ENCODE measurements at regions not wholly inside any gene's neighbourhood (a gene's known extent, or its start where the extent isn't known, plus 50 kb on each side); places are given as distances from the start of the nearest gene placed in this dataset.

DNA sequence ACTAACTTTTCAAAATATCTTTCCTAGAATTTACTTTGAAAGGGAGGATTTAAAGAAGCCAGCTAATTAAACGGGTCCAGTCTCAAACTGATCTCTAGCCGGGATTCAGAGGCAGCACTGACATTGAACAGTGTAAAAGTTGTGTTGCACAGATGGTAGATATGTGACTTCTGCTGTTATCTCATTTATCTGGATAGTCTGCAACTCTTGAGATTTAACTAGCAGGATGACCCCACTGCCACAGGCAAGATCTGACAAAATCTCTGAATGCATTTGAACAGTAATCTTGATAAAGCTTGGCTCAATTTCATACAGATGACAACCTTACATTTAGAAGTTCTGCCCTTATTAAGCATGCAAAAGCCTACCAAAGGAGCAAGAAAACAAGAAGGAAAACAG lies 138.0 kb upstream of the CPNE8 start:
- Histone ChIP-seq H3F3A (replicated peaks; ENCODE audit: insufficient read depth) (no peaks in the 10 kb centered on the region), H3K4me3 (ENCODE audit: low read depth in 2 of 2, low read length in 1 of 2) (no peak overlapping the region), H3K27ac (ENCODE audit: low read depth in 2 of 2, low read length in 1 of 2) (peak overlapping the region in 1 of 2 experiments; percentile 91; a peak in 2 of 4 replicates), H3K9me2 (no peaks in the 10 kb centered on the region), H3K27me3 (ENCODE audit: insufficient read depth) (no peaks in the 10 kb centered on the region), H3K9me3 (no peaks in the 10 kb centered on the region), H3K9ac (no peak overlapping the region), H2AFZ (ENCODE audit: low read depth) (no peak overlapping the region), H3K79me2 (ENCODE audit: insufficient read depth) (no peaks in the 10 kb centered on the region), H4K20me1 (ENCODE audit: insufficient read depth) (no peaks in the 10 kb centered on the region), H3K4me1 (ENCODE audit: control insufficient read depth in 1 of 2, insufficient read depth in 2 of 2, low read depth in 1 of 2, low read length in 1 of 2) (peaks cover 0 to 15% of the 10 kb centered on the region in 2 experiments; a peak in 3 of 4 replicates), H3K36me3 (replicated peaks in 1 of 2; ENCODE audit: control insufficient read depth in 1 of 2, insufficient read depth in 2 of 2, low read length in 1 of 2) (no peaks in the 10 kb centered on the region), H3K4me2 (no peak overlapping the region)
- ChIA-PET POLR2A (interaction anchor here (1.0 to 1.9 kb wide), 2 partner anchors 31 to 137 kb away, joined by 5 to 9 read pairs; no protein-coding TSS in a partner anchor), CTCF (interaction anchor here (1.1 to 4.9 kb wide), 6 partner anchors 12 to 137 kb away, joined by 3 to 25 read pairs (median 6); no protein-coding TSS in a partner anchor)
- TF ChIP-seq NFIC (IDR thresholded peaks at IDR 0.05; ENCODE audit: borderline replicate concordance) (no peak), RCOR1 (IDR thresholded peaks at IDR 0.05; ENCODE audit: low read length) (peak; percentile 91), MXI1 (IDR thresholded peaks at IDR 0.05; ENCODE audit: low read depth, low read length) (peak; percentile 36; the same call in 1 of the 2 replicates), ELF1 (IDR thresholded peaks at IDR 0.05) (no peak), FOXJ3 (CRISPR knock-in tag; IDR thresholded peaks at IDR 0.05) (peak; percentile 65), TEAD4 (IDR thresholded peaks at IDR 0.05; ENCODE audit: borderline replicate concordance, insufficient read depth) (no peak), CHD2 (IDR thresholded peaks at IDR 0.05; ENCODE audit: low read length, partially characterized antibody) (peak; percentile 50), CTCF (IDR thresholded peaks at IDR 0.05) (no peak), GATA2 (CRISPR knock-in tag; IDR thresholded peaks at IDR 0.05) (peak; percentile 93), EP300 (IDR thresholded peaks at IDR 0.05; ENCODE audit: borderline replicate concordance in 1 of 2, low read depth in 1 of 2, low read length in 1 of 2) (peak in 1 of 2 experiments; percentile 97; a peak in 2 of 4 replicates)
- TF ChIP-seq, protein P1, sequence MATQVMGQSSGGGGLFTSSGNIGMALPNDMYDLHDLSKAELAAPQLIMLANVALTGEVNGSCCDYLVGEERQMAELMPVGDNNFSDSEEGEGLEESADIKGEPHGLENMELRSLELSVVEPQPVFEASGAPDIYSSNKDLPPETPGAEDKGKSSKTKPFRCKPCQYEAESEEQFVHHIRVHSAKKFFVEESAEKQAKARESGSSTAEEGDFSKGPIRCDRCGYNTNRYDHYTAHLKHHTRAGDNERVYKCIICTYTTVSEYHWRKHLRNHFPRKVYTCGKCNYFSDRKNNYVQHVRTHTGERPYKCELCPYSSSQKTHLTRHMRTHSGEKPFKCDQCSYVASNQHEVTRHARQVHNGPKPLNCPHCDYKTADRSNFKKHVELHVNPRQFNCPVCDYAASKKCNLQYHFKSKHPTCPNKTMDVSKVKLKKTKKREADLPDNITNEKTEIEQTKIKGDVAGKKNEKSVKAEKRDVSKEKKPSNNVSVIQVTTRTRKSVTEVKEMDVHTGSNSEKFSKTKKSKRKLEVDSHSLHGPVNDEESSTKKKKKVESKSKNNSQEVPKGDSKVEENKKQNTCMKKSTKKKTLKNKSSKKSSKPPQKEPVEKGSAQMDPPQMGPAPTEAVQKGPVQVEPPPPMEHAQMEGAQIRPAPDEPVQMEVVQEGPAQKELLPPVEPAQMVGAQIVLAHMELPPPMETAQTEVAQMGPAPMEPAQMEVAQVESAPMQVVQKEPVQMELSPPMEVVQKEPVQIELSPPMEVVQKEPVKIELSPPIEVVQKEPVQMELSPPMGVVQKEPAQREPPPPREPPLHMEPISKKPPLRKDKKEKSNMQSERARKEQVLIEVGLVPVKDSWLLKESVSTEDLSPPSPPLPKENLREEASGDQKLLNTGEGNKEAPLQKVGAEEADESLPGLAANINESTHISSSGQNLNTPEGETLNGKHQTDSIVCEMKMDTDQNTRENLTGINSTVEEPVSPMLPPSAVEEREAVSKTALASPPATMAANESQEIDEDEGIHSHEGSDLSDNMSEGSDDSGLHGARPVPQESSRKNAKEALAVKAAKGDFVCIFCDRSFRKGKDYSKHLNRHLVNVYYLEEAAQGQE (IDR thresholded peaks at IDR 0.05; ENCODE audit: low read depth, low read length), result no peak
- TF ChIP-seq, protein P2, sequence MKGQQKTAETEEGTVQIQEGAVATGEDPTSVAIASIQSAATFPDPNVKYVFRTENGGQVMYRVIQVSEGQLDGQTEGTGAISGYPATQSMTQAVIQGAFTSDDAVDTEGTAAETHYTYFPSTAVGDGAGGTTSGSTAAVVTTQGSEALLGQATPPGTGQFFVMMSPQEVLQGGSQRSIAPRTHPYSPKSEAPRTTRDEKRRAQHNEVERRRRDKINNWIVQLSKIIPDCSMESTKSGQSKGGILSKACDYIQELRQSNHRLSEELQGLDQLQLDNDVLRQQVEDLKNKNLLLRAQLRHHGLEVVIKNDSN (IDR thresholded peaks at IDR 0.05; ENCODE audit: borderline replicate concordance, low read depth), result no peak
- DNase-seq, result peak; percentile 48
- 4% methylated on average over 2 of the region's 2 CpGs for WGBS (ENCODE audit: low lambda C conversion rate)

Measured in SK-N-SH (cell line).